Cardiac muscle cell (in vitro differentiated cells and primary cell): ENCODE measurements at regions not wholly inside any gene's neighbourhood (a gene's known extent, or its start where the extent isn't known, plus 50 kb on each side); places are given as distances from the start of the nearest gene placed in this dataset.

Experiments used
- DNase-seq, 2 donors: peaks; one replicate each; pipeline versions ENCODE4 v3.0.0 to v3.0.0-alpha.2; 2010 to 2017; ENCODE audit warnings: low read depth in 1 of 2, low spot score in 1 of 2
- H3K27ac ChIP-seq: fragments of 200-600 bp; sonication (generic); 2 replicates; pipeline ENCODE4 v1.5.1; 2016
- H3K27me3 ChIP-seq: fragments of 200-600 bp; sonication (generic); 2 replicates; pipeline ENCODE4 v1.6.0; 2016; ENCODE audit warnings: control low read depth
- H3K36me3 ChIP-seq: fragments of 200-600 bp; sonication (generic); 2 replicates; pipeline ENCODE4 v1.5.1; 2016; ENCODE audit warnings: control low read depth
- H3K4me1 ChIP-seq: fragments of 200-600 bp; sonication (generic); 2 replicates; pipeline ENCODE4 v1.8.1; 2017; ENCODE audit warnings: low read depth, mild to moderate bottlenecking, mixed run types
- H3K4me3 ChIP-seq: fragments of 200-600 bp; sonication (generic); 2 replicates; pipeline ENCODE4 v1.5.1; 2016; ENCODE audit warnings: mild to moderate bottlenecking
- H3K9me3 ChIP-seq: fragments of 200-600 bp; sonication (generic); 2 replicates; pipeline ENCODE4 v1.5.1; 2017; ENCODE audit warnings: low read depth, mild to moderate bottlenecking, control low read depth
- CTCF ChIP-seq: IDR thresholded peaks from 2 replicates; pipeline ENCODE4 v1.5.1; 2012; ENCODE audit warnings: low read depth, mild to moderate bottlenecking, low read length

GRCh38 chr5:154112255-154112654 lies 73.5 kb downstream of the MFAP3 start:
- no peak for TF ChIP-seq CTCF
- Histone ChIP-seq H3K36me3 (no peaks in the 10 kb centered on the region), H3K4me3 (no peak overlapping the region), H3K9me3 (no peaks in the 10 kb centered on the region), H3K4me1 (peaks cover 3% of the 10 kb centered on the region), H3K27ac (no peak overlapping the region), H3K27me3 (peaks cover 10% of the 10 kb centered on the region)
- DNase-seq: no peak

GRCh38 chr5:154115291-154115690 lies 75.2 kb upstream of the GALNT10 start:
- peaks cover 4% of the 10 kb centered on the region for H3K27me3 ChIP-seq
- no peak for TF ChIP-seq CTCF
- H3K27ac ChIP-seq: no peak overlapping the region
- no peaks in the 10 kb centered on the region for H3K36me3 ChIP-seq
- H3K4me3 ChIP-seq: no peak overlapping the region
- H3K4me1 ChIP-seq: no peaks in the 10 kb centered on the region
- DNase-seq: no peak
- no peaks in the 10 kb centered on the region for H3K9me3 ChIP-seq

DNA sequence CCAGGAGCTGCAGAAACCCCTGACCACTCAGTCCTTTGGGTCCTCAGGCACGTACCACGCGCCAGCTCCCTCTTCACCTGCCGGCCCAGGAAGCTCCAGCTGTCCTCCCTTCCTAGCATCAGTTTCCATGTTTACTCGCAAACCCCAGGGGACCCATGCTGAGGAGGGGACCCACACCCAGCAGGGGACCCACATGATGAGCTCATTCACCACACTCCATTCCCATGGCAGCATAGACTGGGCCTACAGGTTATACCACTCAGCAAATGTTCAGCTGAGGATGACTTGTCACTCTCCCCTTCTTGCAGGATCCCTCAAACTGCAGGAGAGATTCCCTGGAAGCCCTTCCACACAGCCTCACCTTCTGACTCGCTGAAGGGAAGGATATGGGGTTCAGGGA lies 73.5 kb upstream of the GALNT10 start:
- Histone ChIP-seq H3K4me3 (no peak overlapping the region), H3K9me3 (no peaks in the 10 kb centered on the region), H3K4me1 (no peaks in the 10 kb centered on the region), H3K27ac (no peak overlapping the region), H3K27me3 (no peaks in the 10 kb centered on the region), H3K36me3 (no peaks in the 10 kb centered on the region)
- no peak for TF ChIP-seq CTCF
- no peak for DNase-seq

DNA sequence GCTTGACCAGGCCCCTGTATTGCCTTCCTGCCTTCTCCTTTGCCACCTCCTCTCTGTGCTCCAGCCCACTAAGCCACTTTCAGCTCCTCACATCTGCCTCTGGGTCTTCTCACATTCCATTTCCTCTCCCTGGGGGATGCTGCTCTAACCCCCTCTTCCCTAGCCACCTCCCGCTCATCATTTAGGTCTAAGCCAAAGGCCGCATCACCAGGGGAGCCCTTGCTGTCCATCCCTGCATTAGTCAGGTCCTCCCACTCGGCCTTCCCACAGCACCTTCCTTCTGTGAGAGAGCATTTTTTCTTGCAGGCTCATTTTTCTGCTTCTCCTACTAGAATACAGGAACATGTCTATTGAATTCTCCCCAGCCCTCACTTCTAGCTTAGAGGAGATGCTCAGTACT lies 72.6 kb upstream of the GALNT10 start:
- H3K4me3 ChIP-seq: no peak overlapping the region
- no peaks in the 10 kb centered on the region for H3K27me3 ChIP-seq
- H3K27ac ChIP-seq: no peak overlapping the region
- no peak for DNase-seq
- no peaks in the 10 kb centered on the region for H3K36me3 ChIP-seq
- H3K4me1 ChIP-seq: no peaks in the 10 kb centered on the region
- TF ChIP-seq CTCF: no peak
- no peaks in the 10 kb centered on the region for H3K9me3 ChIP-seq

DNA sequence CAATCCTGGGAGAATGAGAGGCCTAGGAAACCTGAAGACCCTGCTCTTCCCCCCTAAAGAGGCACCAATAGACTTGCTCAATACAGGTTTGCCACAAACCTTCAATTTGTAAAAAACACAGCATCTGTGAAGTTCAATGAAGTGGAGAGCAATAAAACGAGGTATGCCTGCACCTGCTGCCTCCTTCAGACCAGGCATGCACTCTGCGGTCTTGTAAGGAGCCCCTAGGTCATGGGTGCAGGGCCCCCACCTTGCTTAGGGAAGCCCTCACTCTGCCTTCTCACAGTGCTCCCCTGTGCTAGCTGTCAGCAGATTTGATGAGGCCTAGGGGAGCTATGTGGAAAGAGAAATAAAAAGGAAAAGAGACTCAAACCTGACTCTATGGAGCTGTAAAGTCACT lies 72.1 kb upstream of the GALNT10 start:
- TF ChIP-seq CTCF: no peak
- DNase-seq: no peak
- H3K9me3 ChIP-seq: no peaks in the 10 kb centered on the region
- H3K27ac ChIP-seq: no peak overlapping the region
- no peaks in the 10 kb centered on the region for H3K27me3 ChIP-seq
- no peak overlapping the region for H3K4me3 ChIP-seq
- H3K4me1 ChIP-seq: no peaks in the 10 kb centered on the region
- no peaks in the 10 kb centered on the region for H3K36me3 ChIP-seq

GRCh38 chr5:154118893-154119336 lies 71.6 kb upstream of the GALNT10 start:
- no peak for TF ChIP-seq CTCF
- Histone ChIP-seq H3K4me3 (no peak overlapping the region), H3K27me3 (no peaks in the 10 kb centered on the region), H3K9me3 (no peaks in the 10 kb centered on the region), H3K27ac (no peak overlapping the region), H3K36me3 (no peaks in the 10 kb centered on the region), H3K4me1 (no peaks in the 10 kb centered on the region)
- DNase-seq: no peak
